ENCODE measurements at regions not wholly inside any gene's neighbourhood (a gene's known extent, or its start where the extent isn't known, plus 50 kb on each side); places are given as distances from the start of the nearest gene placed in this dataset.
"Not testable (repeated sequence)": the region's sequence is repeated elsewhere in the genome, so short reads cannot be mapped to it uniquely, and the experiment has no call there.

DNA sequence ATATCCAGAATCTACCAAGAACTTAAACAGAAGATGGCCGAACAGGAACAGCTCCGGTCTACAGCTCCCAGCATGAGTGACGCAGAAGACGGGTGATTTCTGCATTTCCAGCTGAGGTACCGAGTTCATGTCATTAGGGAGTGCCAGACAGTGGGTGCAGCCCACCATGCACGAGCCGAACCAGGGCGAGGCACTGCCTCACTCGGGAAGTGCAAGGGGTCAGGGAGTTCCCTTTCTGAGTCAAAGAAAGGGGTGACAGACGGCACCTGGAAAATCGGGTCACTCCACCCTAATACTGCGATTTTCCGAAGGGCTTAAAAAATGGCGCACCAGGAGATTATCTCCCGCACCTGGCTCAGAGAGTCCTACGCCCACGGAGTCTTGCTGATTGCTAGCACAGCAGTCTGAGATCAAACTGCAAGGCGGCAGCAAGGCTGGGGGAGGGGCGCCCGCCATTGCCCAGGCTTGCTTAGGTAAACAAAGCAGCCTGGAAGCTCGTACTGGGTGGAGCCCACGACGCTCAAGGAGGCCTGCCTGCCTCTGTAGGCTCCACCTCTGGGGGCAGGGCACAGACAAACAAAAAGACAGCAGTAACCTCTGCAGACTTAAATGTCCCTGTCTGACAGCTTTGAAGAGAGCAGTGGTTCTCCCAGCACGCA, 267.4 kb downstream of the HINT1 start:
- TF ChIP-seq POLR2A (IDR thresholded peaks at IDR 0.05): not testable (repeated sequence)
- TF ChIP-seq, protein P1, sequence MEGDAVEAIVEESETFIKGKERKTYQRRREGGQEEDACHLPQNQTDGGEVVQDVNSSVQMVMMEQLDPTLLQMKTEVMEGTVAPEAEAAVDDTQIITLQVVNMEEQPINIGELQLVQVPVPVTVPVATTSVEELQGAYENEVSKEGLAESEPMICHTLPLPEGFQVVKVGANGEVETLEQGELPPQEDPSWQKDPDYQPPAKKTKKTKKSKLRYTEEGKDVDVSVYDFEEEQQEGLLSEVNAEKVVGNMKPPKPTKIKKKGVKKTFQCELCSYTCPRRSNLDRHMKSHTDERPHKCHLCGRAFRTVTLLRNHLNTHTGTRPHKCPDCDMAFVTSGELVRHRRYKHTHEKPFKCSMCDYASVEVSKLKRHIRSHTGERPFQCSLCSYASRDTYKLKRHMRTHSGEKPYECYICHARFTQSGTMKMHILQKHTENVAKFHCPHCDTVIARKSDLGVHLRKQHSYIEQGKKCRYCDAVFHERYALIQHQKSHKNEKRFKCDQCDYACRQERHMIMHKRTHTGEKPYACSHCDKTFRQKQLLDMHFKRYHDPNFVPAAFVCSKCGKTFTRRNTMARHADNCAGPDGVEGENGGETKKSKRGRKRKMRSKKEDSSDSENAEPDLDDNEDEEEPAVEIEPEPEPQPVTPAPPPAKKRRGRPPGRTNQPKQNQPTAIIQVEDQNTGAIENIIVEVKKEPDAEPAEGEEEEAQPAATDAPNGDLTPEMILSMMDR (IDR thresholded peaks at IDR 0.05): not testable (repeated sequence)

All from uterus (tissue), 2 donors.